GM19395 (cell line): ENCODE measurements at regions not wholly inside any gene's neighbourhood (a gene's known extent, or its start where the extent isn't known, plus 50 kb on each side); places are given as distances from the start of the nearest gene placed in this dataset.

Experiments used
- ATAC-seq: cut with Tn5 transposase; IDR thresholded peaks from one replicate; pipeline ENCODE4 v1.9.1; 2021; ENCODE audit warnings: mild to moderate bottlenecking, moderate library complexity; ENCODE audit not compliant: unreplicated experiment

DNA sequence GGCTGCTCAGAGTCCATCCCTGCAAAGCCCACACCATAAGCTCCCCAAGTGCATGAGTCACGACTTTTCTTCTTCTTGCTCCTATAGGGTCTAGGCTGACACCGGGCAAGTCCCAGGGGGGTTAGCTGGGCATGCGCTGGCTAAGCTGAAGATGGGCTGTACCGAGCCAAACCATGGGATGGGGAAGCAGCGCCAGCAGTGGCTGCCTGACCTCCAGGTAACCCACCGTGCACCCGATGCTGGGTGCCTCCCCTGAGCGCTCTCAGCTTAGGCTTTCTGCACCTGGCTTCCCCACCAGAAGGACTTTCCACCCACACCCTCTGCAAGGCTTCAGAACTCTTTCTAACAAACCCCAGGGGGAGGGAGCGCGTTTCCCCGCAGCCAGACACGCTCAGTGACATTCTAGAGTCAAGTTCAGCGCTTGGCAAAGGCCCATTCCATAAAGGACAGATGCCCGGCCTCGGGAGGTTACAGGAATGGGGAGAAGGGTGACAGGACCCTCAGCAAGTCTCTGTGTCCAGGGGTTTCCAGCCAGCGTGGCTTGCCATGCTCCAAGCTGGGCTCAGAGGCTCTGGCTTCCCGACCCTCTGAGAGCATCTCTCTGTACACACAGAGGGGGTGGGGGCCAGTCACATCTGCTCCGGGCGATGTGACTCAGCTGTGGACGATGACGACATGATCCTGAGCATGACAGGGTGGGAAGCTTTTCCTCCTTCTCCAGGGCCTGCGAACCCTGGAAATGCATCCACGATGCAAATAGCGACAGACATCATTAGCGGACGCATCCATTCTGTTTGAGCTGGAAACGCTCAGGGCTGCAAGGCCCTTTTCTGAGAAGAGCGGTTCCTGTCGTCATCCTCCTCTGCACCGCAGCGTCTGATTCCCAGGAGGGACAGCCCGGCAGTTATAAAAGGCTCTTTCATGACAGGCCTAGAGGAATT, 107.8 kb downstream of the SIK1 start:
- ATAC-seq: no peak

GRCh38 chr21:43318368-43318767, 108.6 kb downstream of the SIK1 start:
- no peak for ATAC-seq

DNA sequence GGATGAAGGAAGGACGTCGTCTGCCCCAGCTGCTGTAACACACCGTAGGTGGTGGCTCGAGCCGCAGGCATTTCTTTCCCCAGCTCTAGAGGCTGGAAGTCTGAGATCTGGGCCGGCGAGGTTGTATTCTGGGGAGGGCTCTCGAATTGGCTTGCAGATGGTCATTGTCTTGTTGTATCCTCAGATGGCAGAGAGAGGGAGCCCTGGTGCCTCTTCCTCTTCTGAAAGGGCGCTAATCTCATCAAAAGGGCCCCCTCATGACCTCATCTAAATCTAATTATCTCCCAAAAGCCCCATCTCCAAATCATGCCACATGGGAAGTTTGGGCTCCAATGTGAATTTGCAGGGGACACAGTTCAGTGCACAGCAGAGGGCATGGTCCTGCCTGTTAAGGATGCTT, 109.0 kb downstream of the SIK1 start:
- ATAC-seq: no peak

GRCh38 chr21:43317254-43317748, 109.6 kb downstream of the SIK1 start:
- no peak for ATAC-seq

DNA sequence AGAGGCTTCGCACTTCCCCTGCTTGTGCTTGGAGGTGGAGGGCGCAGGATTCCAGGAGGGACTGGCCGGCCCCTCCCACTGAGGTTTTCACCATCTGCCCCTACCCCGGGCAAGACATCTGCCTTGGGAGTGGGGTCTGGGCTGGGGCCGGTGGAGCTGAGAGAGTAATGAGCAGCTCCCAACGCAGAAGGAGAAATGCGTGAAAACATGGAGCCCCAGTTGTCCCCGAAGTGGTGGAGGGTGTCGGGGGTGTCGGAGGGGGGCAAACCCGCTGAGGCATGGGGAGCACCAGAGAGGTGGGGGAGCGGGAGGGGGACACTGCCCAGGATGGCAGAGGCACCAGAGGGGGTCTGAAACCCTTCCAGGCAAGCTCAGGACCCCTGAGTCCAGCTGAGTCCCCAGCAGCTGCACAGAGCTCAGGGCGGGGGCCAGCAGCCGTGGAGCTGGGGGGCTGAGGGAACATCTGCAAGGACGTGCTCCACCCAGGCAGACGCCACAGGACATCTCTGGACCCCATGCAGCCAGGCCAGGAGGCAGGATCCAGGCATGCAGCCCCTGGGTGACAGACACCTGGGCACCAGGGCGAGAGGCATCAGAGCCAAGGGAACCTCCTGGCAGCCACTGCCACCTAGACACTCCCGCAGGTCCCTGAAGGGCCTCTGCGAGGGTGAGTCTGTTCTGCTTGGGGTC, 110.6 kb downstream of the SIK1 start:
- no peak for ATAC-seq

- no peak for ATAC-seq
These were observed 111.4 kb downstream of the SIK1 start for GRCh38 chr21:43315244-43316137.

DNA sequence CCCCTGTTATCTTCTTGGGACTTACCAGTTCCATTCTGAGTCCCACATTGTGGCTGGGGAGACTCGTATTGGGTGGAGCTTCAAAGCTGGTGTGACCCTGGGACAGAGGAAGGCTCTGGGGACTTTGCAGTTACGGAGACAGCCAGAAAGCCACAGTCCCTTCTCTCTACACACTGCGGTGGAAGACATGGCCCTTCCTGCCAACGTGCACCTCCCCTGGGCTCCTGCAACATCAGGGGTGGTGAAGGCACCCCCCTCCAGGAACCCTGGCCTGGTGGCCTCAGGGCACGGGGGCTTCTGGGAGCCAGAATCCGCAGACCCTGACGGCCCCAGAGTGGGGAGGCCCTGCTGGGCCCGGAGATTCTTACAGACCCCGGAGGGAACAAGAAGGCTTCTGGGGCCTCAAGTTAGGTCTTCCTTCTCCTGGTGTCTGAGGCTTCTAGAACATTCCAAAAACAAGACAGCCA, 113.0 kb downstream of the SIK1 start:
- ATAC-seq: no peak

DNA sequence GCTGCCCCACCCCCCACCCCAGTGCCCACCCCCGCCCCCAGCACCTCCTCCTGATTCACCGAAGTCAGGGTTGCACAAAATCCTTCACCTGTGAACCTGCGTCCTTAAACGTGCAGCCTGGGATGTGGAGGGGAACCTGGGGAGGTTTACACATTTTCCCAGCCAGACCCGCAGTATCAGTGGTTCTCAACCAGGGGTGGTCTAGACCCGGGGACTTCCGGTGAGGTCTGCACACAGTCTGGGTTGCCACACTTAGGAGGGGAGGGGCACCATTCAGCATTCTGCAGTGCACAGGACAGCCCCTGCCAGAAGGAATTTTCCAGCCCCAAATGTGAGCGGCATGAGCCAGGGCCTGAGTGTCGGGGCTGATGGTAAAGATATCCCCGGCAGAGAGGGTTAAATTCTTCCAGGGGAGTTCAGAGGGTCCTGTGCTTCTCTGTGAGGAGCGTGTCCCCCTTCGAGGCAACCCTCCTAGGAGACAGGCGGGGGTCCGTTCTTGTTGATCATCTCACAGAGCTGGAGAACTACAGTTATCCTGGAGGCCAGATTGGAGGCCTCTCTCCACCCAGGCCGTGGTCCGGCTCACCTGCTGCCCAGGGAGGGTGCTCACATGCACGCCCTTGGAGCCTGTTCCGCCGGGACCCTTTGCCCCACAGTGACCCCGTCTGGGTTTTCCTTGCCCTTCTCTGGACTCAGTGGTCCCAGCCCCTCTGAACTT, 113.6 kb downstream of the SIK1 start:
- no peak for ATAC-seq

GRCh38 chr21:43312751-43313169, 114.2 kb downstream of the SIK1 start:
- no peak for ATAC-seq

DNA sequence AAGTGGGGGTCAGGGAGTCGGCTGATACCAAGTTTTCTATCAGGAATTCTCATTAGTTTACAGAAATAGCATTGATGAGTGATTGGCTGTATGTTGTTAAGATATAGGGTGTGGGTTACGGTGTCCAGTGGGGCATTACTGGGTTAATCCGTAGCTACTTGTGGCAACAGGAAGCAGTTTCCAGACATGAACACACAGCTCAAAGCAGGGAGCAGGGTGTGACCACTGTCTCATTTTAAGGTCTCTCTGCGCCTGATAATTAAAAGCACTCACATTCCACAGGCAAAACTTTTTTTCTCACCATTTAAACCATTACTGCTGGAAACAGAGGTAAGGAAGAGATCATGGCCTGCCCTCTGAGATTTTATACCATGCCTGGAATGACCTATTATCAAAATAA, 114.9 kb downstream of the SIK1 start:
- no peak for ATAC-seq

- ATAC-seq: no peak
These were observed 115.6 kb downstream of the SIK1 start for GRCh38 chr21:43311301-43311817.

DNA sequence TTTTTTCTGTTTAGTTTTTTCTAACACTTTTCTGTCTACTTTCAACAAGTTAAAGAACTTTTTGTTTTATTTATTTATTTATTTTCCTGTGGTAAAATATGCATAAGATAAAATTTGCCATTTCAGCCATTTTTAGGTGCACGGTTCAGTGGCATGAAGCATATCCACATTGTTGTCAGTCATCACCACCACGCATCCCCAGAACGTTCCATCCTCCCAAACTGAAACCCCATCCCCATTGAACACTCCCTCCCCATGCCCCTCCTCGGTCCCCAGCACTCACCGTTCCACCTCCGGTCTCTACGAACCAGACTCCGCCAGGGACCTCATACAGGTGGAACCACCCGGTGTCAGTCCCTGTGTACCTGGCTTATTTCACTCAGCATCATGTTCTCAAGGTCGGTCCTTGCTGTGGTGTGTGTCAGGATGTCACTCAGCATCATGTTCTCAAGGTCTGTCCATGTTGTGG, 118.1 kb downstream of the SIK1 start:
- no peak for ATAC-seq

- ATAC-seq: no peak
These were observed 118.7 kb downstream of the SIK1 start for GRCh38 chr21:43308101-43308814.

DNA sequence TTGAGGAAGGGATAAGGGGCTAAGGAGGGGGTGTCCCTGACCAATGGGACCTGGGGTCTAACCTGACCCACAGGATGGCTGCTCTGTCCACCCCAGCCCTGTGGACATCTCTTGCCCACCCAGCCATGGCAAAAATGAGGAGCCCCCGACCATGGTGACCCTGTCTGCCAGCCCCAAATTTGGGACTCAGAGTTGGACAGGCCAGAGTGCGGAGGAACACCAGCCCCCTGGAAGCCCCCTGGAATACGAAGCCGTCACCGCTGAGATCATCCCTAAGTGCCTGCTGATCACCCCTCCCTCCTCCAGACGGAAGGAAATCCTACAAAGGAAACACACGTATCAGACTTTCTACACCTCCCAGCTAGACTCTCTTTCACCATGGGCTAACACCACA, 119.3 kb downstream of the SIK1 start:
- ATAC-seq: no peak

GRCh38 chr21:43306911-43307676, 119.8 kb downstream of the SIK1 start:
- ATAC-seq: no peak

DNA sequence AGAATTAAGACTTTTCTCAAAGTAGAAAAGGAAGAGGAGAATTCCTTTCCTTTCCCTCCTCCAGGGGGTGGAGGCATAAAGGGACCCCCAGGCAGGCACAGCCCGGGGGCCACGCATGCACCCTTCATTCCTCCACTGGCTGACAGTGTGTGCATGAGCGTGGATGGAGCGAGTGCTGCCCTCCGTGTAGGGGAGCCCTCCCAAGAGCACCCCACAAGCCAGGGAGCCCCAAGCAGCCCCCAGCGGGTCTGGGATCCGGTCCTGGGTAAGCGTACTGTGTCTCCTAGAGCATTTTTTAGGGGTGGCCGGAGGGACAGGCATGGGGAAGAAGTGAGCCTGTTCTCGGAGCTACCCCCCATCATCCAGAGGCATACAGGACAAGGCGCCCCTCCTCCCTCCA, 120.5 kb downstream of the SIK1 start:
- ATAC-seq: no peak

DNA sequence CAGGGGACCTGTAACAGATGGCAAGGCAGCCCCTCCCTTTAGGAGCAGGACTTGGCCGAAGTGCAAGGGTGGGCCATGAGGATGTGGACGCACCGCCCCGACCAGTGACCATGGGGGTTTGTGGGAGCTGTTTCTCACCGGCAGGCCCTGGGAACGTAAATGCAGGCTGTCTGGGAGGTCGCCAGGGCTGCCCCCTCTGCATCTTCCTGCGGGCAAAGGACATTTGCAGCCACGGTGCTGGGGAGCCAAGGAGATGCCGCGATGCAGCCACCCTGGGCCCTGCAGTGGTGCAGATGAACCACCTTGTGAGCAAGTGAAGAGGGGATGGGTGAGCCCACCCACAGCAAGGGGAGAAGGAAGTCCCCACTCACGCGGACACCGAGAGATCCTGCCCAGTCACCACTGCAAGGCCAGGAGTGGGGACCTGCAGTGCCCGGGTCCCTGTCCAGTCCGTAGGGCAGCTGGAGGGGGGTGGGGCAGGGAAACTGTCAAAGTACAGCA, 121.1 kb downstream of the SIK1 start:
- ATAC-seq: no peak

- no peak for ATAC-seq
These were observed 121.6 kb downstream of the SIK1 start for GRCh38 chr21:43305336-43305665.
